Upper lobe of left lung (tissue), 6 donors: ENCODE measurements at regions not wholly inside any gene's neighbourhood (a gene's known extent, or its start where the extent isn't known, plus 50 kb on each side); places are given as distances from the start of the nearest gene placed in this dataset.

ENCODE experiments used
- ATAC-seq, 2 donors: fragments of 200-7000 bp; cut with Tn5 transposase; one replicate each; pipeline ENCODE4 v1.9.1; 2022; ENCODE audit warnings: mild to moderate bottlenecking in 2 of 2, moderate library complexity in 2 of 2; ENCODE audit not compliant: low FRiP score in 2 of 2
- DNase-seq, 2 donors: peaks; one replicate each; pipeline ENCODE4 v3.0.0-alpha.2; 2019 to 2020
- H3K27ac ChIP-seq, 4 donors: fragments of 200-600 bp; sonication (generic); one replicate each; pipeline ENCODE4 v1.5.1; 2016 to 2019
- H3K27me3 ChIP-seq, 4 donors: fragments of 200-600 bp; sonication (generic); one replicate each; pipeline ENCODE4 v1.5.1; 2017 to 2019
- H3K36me3 ChIP-seq, 4 donors: fragments of 200-600 bp; sonication (generic); one replicate each; pipeline ENCODE4 v1.5.1; 2016 to 2019
- H3K4me1 ChIP-seq, 4 donors: fragments of 200-600 bp; sonication (generic); one replicate each; pipeline ENCODE4 v1.5.1; 2018 to 2019
- H3K4me3 ChIP-seq, 4 donors: fragments of 200-600 bp; sonication (generic); one replicate each; pipeline ENCODE4 v1.5.1; 2017 to 2019; ENCODE audit warnings: mild to moderate bottlenecking in 2 of 4, moderate library complexity in 1 of 4
- H3K9me3 ChIP-seq, 4 donors: fragments of 200-600 bp; sonication (generic); one replicate each; pipeline ENCODE4 v1.5.1; 2018 to 2019
- EP300 ChIP-seq, 4 donors: sonication (generic); formaldehyde crosslinking; IDR thresholded peaks; one replicate each; pipeline ENCODE4 v1.5.1; 2017; ENCODE audit warnings: antibody characterized with exemption in 4 of 4, control low read depth in 2 of 4
- POLR2A ChIP-seq, 4 donors: fragments of 450-650 bp; IDR thresholded peaks; one replicate each; pipeline ENCODE4 v1.5.1; 2016 to 2017; ENCODE audit warnings: antibody characterized with exemption in 4 of 4, mild to moderate bottlenecking in 2 of 4
- POLR2AphosphoS5 ChIP-seq, 2 donors: sonication (generic); formaldehyde crosslinking; IDR thresholded peaks; one replicate each; pipeline ENCODE4 v1.5.1; 2017; ENCODE audit warnings: antibody characterized with exemption in 2 of 2
- WGBS, 2 donors: methylation state at CpG; one replicate each; pipeline ENCODE4 v1.1.5; 2017 to 2018; 5-methylcytosine and 5-hydroxymethylcytosine counted together
- TF ChIP-seq, protein P1 (sequence below), 6 experiments: fragments of 450-650 bp in 4 of 6; fragments of 200-600 bp in 2 of 6; sonication (generic) in 2 of 6; IDR thresholded peaks; one replicate each; pipeline ENCODE4 v1.5.1; 2016 to 2019; ENCODE audit warnings: antibody characterized with exemption in 6 of 6
- donor health status: DM: no; HTN: no; CAD: no; lungs with moderate emphysema.
- donor health status: DM: no; HTN: yes; CAD: no; lungs with severe emphysema.

DNA sequence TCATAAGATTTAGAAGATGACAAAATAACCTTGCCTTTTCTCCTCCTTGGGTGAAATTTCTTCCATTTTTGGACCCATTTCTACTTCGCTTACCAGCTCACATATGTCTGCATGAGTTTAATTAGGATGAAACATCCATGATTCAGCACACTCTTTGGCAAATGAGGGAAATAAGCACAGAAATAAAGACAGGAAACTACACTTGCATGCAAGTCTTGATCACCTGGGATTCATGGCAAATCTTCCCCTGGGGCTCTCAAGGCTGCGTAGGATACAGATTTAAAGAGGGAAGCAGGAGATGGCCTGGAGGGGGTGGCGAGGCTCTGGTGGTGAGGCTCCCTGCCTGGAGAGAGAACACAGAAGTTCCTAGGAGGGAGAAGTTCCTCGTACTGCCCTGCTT is 147.8 kb downstream of the EDN3 start:
- DNase-seq (no peak), ATAC-seq (no peak)
- no peak for TF ChIP-seq EP300 (IDR thresholded peaks at IDR 0.05)
- TF ChIP-seq, protein P1, sequence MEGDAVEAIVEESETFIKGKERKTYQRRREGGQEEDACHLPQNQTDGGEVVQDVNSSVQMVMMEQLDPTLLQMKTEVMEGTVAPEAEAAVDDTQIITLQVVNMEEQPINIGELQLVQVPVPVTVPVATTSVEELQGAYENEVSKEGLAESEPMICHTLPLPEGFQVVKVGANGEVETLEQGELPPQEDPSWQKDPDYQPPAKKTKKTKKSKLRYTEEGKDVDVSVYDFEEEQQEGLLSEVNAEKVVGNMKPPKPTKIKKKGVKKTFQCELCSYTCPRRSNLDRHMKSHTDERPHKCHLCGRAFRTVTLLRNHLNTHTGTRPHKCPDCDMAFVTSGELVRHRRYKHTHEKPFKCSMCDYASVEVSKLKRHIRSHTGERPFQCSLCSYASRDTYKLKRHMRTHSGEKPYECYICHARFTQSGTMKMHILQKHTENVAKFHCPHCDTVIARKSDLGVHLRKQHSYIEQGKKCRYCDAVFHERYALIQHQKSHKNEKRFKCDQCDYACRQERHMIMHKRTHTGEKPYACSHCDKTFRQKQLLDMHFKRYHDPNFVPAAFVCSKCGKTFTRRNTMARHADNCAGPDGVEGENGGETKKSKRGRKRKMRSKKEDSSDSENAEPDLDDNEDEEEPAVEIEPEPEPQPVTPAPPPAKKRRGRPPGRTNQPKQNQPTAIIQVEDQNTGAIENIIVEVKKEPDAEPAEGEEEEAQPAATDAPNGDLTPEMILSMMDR (IDR thresholded peaks at IDR 0.05), result no peak
- TF ChIP-seq POLR2A (IDR thresholded peaks at IDR 0.05), result no peak
- TF ChIP-seq POLR2AphosphoS5 (IDR thresholded peaks at IDR 0.05), result no peak
- Histone ChIP-seq H3K36me3 (no peaks in the 10 kb centered on the region), H3K4me1 (no peaks in the 10 kb centered on the region), H3K27ac (no peak overlapping the region), H3K9me3 (no peaks in the 10 kb centered on the region), H3K4me3 (no peak overlapping the region), H3K27me3 (no peaks in the 10 kb centered on the region)
- 48 to 58% methylated on average over 4 of the region's 4 CpGs for WGBS, 2 donors

DNA sequence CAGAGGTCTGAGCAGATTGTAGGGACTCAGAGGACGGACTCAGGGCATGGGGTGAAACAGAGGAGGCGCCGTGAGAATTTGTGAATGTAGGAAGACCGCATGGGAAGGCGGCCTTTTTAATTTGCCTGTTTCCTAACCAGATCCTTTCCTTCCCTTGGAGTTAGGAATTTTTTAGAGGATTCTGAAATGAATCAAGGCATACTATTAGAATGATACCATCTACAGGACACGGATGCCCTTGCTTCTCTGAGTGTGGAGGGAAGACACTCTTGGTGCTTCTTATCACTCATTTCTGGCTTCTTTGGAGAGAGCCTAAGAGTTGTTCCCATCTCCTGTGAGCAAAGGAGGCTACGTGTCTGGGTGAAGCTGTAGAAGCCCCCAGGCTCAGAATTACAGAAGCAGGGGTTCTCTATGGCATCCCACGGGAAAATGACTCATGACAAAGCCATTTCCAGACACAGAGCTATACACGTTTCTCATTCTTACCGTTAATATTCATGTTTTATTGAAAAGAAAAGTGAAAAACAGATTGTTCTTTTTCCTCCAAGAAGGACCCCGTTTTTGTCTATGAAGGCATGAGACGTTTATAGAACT is 148.5 kb downstream of the EDN3 start:
- Histone ChIP-seq H3K4me1 (no peaks in the 10 kb centered on the region), H3K4me3 (no peak overlapping the region), H3K9me3 (no peaks in the 10 kb centered on the region), H3K27ac (no peak overlapping the region), H3K36me3 (no peaks in the 10 kb centered on the region), H3K27me3 (no peaks in the 10 kb centered on the region)
- DNase-seq (no peak), ATAC-seq (no peak)
- WGBS, 2 donors, result 68 to 71% methylated on average over 12 of the region's 12 CpGs
- TF ChIP-seq, protein P1 (IDR thresholded peaks at IDR 0.05), result no peak
- no peak for TF ChIP-seq POLR2A (IDR thresholded peaks at IDR 0.05)
- no peak for TF ChIP-seq EP300 (IDR thresholded peaks at IDR 0.05)
- no peak for TF ChIP-seq POLR2AphosphoS5 (IDR thresholded peaks at IDR 0.05)

DNA sequence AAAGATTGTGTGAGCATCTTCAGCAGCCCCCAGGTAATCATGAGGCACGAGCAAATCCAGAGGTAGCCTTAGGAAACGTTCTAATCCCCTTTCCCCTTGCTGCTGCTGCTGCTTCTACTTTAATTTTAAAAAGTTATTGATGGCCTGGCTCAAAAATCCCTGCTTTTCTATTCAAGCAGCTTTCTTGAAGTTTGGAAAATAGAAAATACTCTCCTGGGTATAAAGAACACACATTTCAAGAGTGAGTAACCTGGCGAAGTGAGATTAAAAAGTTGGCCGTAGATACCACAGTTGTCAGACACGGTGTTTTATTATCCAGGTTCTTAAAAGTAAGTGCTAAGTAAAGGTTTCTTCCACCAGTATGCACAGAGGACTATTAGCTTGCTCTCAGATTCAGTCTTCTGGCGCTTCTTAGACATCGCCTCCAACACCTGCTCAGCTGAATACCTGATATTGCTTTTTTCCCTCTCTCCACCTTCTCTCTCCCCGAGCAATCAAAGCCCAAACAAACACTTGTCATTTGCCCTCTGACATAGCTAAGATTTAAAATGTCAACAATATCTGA is 150.7 kb downstream of the EDN3 start:
- no peaks in the 10 kb centered on the region for H3K27me3 ChIP-seq
- TF ChIP-seq, protein P1 (IDR thresholded peaks at IDR 0.05), result no peak
- TF ChIP-seq POLR2AphosphoS5 (IDR thresholded peaks at IDR 0.05) (no peak), EP300 (IDR thresholded peaks at IDR 0.05) (no peak), POLR2A (IDR thresholded peaks at IDR 0.05) (no peak)
- DNase-seq (no peak), ATAC-seq (no peak)
- H3K36me3 ChIP-seq, result no peaks in the 10 kb centered on the region
- no peaks in the 10 kb centered on the region for H3K9me3 ChIP-seq
- H3K27ac ChIP-seq, result no peak overlapping the region
- peaks cover 0 to 3% (median 0%) of the 10 kb centered on the region in 4 donors for H3K4me1 ChIP-seq
- no peak overlapping the region for H3K4me3 ChIP-seq
- 70 to 71% methylated on average over 8 of the region's 8 CpGs for WGBS, 2 donors

DNA sequence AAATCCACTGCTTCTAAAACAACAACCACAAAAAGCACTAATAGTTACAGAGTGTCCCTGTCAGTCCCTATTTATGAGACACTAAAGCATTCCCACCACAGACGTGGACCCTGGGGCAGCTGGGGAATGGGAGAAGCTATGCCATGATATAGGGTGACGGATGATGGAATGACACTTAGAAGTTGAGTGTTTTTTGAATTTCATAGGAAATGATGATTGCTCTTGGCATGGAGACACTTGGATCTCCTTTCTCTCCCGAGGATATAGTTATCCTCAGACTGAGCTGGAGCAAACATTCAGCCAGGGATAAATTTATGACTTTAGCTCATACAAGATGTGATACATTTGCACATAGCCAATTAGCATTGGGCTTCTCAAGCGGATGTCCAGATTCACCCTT is 151.2 kb downstream of the EDN3 start:
- Histone ChIP-seq H3K36me3 (no peaks in the 10 kb centered on the region), H3K27me3 (no peaks in the 10 kb centered on the region), H3K27ac (no peak overlapping the region), H3K4me1 (peaks cover 0 to 3% (median 0%) of the 10 kb centered on the region in 4 donors), H3K9me3 (no peaks in the 10 kb centered on the region), H3K4me3 (no peak overlapping the region)
- 58 to 68% methylated on average over 4 of the region's 4 CpGs for WGBS, 2 donors
- no peak for TF ChIP-seq EP300 (IDR thresholded peaks at IDR 0.05)
- DNase-seq (no peak), ATAC-seq (no peak)

DNA sequence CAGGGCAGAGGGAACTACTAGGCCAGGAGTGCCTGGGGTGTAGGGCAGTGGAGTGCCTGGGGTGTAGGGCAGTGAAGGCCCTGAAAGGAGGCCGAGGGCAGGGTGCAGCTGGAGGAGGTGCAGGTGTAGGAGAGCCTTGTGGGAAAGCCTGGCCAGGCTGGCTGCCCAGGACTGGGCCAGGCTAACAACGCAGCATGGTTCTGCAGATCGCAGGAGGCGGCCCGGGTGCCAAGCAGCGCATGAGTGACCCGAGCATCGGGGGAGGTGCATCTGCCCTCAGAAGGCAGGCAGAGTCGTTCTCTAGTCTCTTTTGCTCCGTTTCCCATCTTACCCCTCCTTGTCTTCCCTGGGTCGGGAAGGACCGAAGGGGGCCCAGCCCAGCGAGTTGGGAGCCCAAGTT is 151.5 kb upstream of the PHACTR3 start:
- Histone ChIP-seq H3K36me3 (no peaks in the 10 kb centered on the region), H3K4me1 (peaks cover 0 to 3% (median 0%) of the 10 kb centered on the region in 4 donors), H3K9me3 (no peaks in the 10 kb centered on the region), H3K4me3 (no peak overlapping the region), H3K27me3 (no peaks in the 10 kb centered on the region), H3K27ac (no peak overlapping the region)
- ATAC-seq (no peak), DNase-seq (peak in 1 of 2 donors; percentile 64)
- 83 to 85% methylated on average over 13 of the region's 13 CpGs for WGBS, 2 donors
- TF ChIP-seq, protein P1 (IDR thresholded peaks at IDR 0.05), result no peak
- TF ChIP-seq POLR2AphosphoS5 (IDR thresholded peaks at IDR 0.05) (no peak), POLR2A (IDR thresholded peaks at IDR 0.05) (no peak), EP300 (IDR thresholded peaks at IDR 0.05) (no peak)
